ENCODE measurements at regions not wholly inside any gene's neighbourhood (a gene's known extent, or its start where the extent isn't known, plus 50 kb on each side); places are given as distances from the start of the nearest gene placed in this dataset.

DNA sequence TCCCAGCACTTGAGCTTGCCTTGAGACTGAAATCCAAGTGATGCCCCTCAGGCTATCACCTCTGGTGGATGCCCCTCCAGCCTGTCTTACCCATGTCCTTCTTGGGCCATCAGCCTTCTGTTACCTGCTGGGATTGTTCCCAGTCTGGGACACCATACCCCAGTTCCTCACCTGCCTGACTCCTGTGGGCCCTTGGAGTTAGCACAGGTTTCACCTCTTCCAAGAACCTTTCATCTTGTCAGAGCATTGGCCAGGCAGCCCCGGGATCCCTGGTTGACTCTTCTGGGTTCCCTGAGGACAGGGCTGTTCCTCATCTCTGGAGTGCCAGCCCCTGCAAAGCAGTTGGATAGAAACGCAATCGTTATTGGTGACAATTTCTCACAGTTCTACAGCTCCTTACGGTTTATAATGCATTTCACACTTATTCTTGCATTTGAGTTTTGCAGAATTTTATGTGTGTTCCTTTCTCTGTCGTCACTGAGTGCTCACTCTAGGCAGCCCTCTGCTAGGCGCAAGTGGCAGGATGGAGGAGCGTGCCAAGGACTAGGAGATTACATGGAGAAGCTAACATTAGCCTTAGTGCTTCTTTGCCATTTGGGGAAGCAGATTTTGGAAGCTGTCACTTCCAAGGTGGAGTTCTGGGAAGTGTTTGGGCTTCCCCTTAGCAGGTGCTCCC is 139.7 kb downstream of the DDX1 start:
- Mint-ChIP-seq H3K27ac (no peak overlapping the region), H3K27me3 (ENCODE audit: insufficient read depth) (peaks cover 24% of the 10 kb centered on the region)

GRCh38 chr2:15731889-15732271 is 140.2 kb downstream of the DDX1 start:
- H3K4me3 Mint-ChIP-seq: no peak overlapping the region
- H3K27me3 Mint-ChIP-seq (ENCODE audit: insufficient read depth): peaks cover 27% of the 10 kb centered on the region
- H3K27ac Mint-ChIP-seq: no peak overlapping the region
- no peaks in the 10 kb centered on the region for H3K36me3 Mint-ChIP-seq (ENCODE audit: low read depth)
- H3K4me1 Mint-ChIP-seq (ENCODE audit: low read depth): peaks cover 28% of the 10 kb centered on the region
- DNase-seq: no peak
- TF ChIP-seq, protein P1, sequence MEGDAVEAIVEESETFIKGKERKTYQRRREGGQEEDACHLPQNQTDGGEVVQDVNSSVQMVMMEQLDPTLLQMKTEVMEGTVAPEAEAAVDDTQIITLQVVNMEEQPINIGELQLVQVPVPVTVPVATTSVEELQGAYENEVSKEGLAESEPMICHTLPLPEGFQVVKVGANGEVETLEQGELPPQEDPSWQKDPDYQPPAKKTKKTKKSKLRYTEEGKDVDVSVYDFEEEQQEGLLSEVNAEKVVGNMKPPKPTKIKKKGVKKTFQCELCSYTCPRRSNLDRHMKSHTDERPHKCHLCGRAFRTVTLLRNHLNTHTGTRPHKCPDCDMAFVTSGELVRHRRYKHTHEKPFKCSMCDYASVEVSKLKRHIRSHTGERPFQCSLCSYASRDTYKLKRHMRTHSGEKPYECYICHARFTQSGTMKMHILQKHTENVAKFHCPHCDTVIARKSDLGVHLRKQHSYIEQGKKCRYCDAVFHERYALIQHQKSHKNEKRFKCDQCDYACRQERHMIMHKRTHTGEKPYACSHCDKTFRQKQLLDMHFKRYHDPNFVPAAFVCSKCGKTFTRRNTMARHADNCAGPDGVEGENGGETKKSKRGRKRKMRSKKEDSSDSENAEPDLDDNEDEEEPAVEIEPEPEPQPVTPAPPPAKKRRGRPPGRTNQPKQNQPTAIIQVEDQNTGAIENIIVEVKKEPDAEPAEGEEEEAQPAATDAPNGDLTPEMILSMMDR (IDR thresholded peaks at IDR 0.05): no peak
- no peaks in the 10 kb centered on the region for H3K9me3 Mint-ChIP-seq

More for the DNA sequence above, 139.7 kb downstream of the DDX1 start:
- Mint-ChIP-seq H3K4me3 (no peak overlapping the region), H3K4me1 (ENCODE audit: low read depth) (peaks cover 28% of the 10 kb centered on the region), H3K36me3 (ENCODE audit: low read depth) (no peaks in the 10 kb centered on the region), H3K9me3 (no peaks in the 10 kb centered on the region)
- no peak for DNase-seq
- TF ChIP-seq, protein P1 (IDR thresholded peaks at IDR 0.05): no peak

GRCh38 chr2:15732341-15733077 is 140.8 kb downstream of the DDX1 start:
- TF ChIP-seq, protein P1 (IDR thresholded peaks at IDR 0.05): no peak
- no peak for DNase-seq
- no peak overlapping the region for H3K27ac Mint-ChIP-seq
- no peak overlapping the region for H3K4me3 Mint-ChIP-seq
- peaks cover 28% of the 10 kb centered on the region for H3K4me1 Mint-ChIP-seq (ENCODE audit: low read depth)
- H3K27me3 Mint-ChIP-seq (ENCODE audit: insufficient read depth): peaks cover 28% of the 10 kb centered on the region
- H3K9me3 Mint-ChIP-seq: no peaks in the 10 kb centered on the region
- H3K36me3 Mint-ChIP-seq (ENCODE audit: low read depth): no peaks in the 10 kb centered on the region

DNA sequence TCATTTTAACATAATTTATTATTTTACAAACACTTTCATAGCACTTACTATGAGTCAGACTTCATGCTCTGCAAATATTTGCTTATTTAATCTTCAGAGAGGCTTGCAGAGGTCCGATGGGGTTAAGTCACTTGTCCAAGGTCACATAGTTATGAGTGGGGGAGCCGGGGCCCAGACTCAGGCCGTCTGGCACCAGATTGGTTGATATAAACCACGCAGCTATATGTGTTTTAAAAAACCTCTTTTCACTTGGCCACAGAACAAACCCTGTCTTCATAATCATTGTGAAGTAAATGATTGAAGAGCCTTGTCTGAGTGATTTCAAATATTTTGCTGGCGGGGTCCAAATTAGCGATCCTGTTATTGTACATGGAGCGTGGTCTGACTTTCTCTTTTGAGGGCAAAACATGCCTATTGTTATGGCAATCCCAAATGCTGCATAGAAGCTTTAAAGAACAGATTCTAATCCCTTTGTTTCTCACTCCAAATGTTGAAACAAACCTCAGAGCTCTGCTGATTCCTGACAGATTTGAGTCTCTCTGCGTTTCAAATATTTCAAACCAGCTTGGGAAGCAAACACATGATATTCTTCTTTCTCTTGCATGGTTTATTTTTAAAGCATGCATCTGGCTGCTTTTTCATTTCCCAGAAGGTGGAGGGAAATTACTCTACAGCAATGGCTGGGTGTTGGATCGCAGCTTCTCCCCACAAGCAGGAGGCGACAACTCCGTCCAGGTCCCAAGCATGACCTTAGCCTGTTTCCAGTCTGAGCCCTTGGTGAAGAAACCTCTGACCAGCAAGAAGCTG is 142.4 kb downstream of the DDX1 start:
- peak; percentile 9 for DNase-seq
- TF ChIP-seq, protein P1 (IDR thresholded peaks at IDR 0.05): no peak
- H3K27me3 Mint-ChIP-seq (ENCODE audit: insufficient read depth): peaks cover 36% of the 10 kb centered on the region
- H3K27ac Mint-ChIP-seq: no peak overlapping the region
- no peaks in the 10 kb centered on the region for H3K36me3 Mint-ChIP-seq (ENCODE audit: low read depth)
- H3K9me3 Mint-ChIP-seq: no peaks in the 10 kb centered on the region
- H3K4me1 Mint-ChIP-seq (ENCODE audit: low read depth): peaks cover 28% of the 10 kb centered on the region
- H3K4me3 Mint-ChIP-seq: no peak overlapping the region

GRCh38 chr2:15734674-15735483 is 143.2 kb downstream of the DDX1 start:
- no peak for DNase-seq
- Mint-ChIP-seq H3K36me3 (ENCODE audit: low read depth) (no peaks in the 10 kb centered on the region), H3K27me3 (ENCODE audit: insufficient read depth) (peaks cover 36% of the 10 kb centered on the region), H3K4me3 (no peak overlapping the region), H3K27ac (no peak overlapping the region), H3K9me3 (no peaks in the 10 kb centered on the region), H3K4me1 (ENCODE audit: low read depth) (peaks cover 25% of the 10 kb centered on the region)
- TF ChIP-seq, protein P1 (IDR thresholded peaks at IDR 0.05): no peak
